ENCODE measurements at regions not wholly inside any gene's neighbourhood (a gene's known extent, or its start where the extent isn't known, plus 50 kb on each side); places are given as distances from the start of the nearest gene placed in this dataset.
"Not testable (repeated sequence)": the region's sequence is repeated elsewhere in the genome, so short reads cannot be mapped to it uniquely, and the experiment has no call there.

DNA sequence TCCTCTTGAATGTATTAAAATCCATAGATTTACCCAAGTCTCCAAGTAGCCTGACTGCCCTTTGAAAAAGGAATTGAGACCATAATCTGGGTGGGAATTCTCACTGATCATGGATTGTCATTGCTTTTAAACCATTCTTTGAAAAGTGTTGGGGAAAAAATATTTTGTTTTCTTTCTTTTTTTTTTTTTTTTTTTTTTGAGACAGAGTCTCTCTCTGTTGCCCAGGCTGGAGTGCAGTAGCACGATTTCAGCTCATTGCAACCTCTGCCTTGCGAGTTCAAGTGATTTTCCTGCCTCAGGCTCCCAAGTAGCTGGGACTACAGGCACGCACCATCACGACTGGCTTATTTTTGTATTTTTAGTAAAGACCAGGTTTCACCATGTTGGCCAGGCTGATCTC, 119.6 kb upstream of the PRSS16 start:
- not testable (repeated sequence) for TF ChIP-seq CTCF (IDR thresholded peaks at IDR 0.05); CHD2 (IDR thresholded peaks at IDR 0.05; ENCODE audit: low read length, partially characterized antibody); MAX (IDR thresholded peaks at IDR 0.05; ENCODE audit: low read depth); MXI1 (IDR thresholded peaks at IDR 0.05; ENCODE audit: low read depth, low read length); ELF1 (IDR thresholded peaks at IDR 0.05); YY1 (IDR thresholded peaks at IDR 0.05; ENCODE audit: low read depth); FOXJ3 (CRISPR knock-in tag; IDR thresholded peaks at IDR 0.05); POLR2AphosphoS5 (IDR thresholded peaks at IDR 0.05; ENCODE audit: low read depth, low read length); NFIC (IDR thresholded peaks at IDR 0.05; ENCODE audit: borderline replicate concordance); USF2 (IDR thresholded peaks at IDR 0.05; ENCODE audit: borderline replicate concordance, low read depth, low read length); RFX5 (IDR thresholded peaks at IDR 0.05; ENCODE audit: low read length); SIN3A (IDR thresholded peaks at IDR 0.05; ENCODE audit: borderline replicate concordance, low read depth, low read length); EP300 (IDR thresholded peaks at IDR 0.05; ENCODE audit: borderline replicate concordance in 1 of 2, low read depth in 1 of 2, low read length in 1 of 2)
- TF ChIP-seq, protein P1, sequence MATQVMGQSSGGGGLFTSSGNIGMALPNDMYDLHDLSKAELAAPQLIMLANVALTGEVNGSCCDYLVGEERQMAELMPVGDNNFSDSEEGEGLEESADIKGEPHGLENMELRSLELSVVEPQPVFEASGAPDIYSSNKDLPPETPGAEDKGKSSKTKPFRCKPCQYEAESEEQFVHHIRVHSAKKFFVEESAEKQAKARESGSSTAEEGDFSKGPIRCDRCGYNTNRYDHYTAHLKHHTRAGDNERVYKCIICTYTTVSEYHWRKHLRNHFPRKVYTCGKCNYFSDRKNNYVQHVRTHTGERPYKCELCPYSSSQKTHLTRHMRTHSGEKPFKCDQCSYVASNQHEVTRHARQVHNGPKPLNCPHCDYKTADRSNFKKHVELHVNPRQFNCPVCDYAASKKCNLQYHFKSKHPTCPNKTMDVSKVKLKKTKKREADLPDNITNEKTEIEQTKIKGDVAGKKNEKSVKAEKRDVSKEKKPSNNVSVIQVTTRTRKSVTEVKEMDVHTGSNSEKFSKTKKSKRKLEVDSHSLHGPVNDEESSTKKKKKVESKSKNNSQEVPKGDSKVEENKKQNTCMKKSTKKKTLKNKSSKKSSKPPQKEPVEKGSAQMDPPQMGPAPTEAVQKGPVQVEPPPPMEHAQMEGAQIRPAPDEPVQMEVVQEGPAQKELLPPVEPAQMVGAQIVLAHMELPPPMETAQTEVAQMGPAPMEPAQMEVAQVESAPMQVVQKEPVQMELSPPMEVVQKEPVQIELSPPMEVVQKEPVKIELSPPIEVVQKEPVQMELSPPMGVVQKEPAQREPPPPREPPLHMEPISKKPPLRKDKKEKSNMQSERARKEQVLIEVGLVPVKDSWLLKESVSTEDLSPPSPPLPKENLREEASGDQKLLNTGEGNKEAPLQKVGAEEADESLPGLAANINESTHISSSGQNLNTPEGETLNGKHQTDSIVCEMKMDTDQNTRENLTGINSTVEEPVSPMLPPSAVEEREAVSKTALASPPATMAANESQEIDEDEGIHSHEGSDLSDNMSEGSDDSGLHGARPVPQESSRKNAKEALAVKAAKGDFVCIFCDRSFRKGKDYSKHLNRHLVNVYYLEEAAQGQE (IDR thresholded peaks at IDR 0.05; ENCODE audit: low read depth, low read length), result not testable (repeated sequence)
